Ovary (tissue), 3 donors: ENCODE measurements at regions not wholly inside any gene's neighbourhood (a gene's known extent, or its start where the extent isn't known, plus 50 kb on each side); places are given as distances from the start of the nearest gene placed in this dataset.

Experiments
- POLR2A ChIP-seq: fragments of 450-650 bp; IDR thresholded peaks from one replicate; pipeline ENCODE4 v1.6.1; 2017; ENCODE audit warnings: antibody characterized with exemption, mild to moderate bottlenecking, moderate library complexity
- TF ChIP-seq, protein P1 (sequence below), 3 donors: fragments of 450-650 bp in 2 of 3; fragments of 200-600 bp in 1 of 3; IDR thresholded peaks; one replicate each; pipeline versions ENCODE4 v1.5.1 to v1.8.0; 2016 to 2022; ENCODE audit warnings: antibody characterized with exemption in 3 of 3, mild to moderate bottlenecking in 1 of 3
- donor health status: DM: no; HTN: no; CAD: no.

DNA sequence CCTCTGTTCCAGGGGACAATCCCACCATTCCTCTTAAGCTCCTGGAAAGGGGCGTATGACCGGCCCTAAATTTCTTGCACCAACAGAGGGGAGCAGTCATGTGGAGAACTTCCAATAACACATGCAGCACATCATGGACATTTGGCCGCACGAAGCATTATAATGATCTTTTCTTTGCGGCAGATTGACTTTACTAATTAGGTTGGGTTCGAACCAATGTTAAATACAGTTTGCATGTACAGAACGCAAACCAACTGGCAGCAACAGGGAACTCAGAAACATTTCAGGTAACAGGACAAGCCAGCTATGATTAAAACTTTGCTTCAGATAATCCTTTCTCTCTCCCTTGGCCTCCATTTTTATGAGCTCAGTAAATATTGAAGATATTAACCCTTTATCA lies 100.8 kb upstream of the ADPGK start:
- TF ChIP-seq, protein P1, sequence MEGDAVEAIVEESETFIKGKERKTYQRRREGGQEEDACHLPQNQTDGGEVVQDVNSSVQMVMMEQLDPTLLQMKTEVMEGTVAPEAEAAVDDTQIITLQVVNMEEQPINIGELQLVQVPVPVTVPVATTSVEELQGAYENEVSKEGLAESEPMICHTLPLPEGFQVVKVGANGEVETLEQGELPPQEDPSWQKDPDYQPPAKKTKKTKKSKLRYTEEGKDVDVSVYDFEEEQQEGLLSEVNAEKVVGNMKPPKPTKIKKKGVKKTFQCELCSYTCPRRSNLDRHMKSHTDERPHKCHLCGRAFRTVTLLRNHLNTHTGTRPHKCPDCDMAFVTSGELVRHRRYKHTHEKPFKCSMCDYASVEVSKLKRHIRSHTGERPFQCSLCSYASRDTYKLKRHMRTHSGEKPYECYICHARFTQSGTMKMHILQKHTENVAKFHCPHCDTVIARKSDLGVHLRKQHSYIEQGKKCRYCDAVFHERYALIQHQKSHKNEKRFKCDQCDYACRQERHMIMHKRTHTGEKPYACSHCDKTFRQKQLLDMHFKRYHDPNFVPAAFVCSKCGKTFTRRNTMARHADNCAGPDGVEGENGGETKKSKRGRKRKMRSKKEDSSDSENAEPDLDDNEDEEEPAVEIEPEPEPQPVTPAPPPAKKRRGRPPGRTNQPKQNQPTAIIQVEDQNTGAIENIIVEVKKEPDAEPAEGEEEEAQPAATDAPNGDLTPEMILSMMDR (IDR thresholded peaks at IDR 0.05): no peak
- no peak for TF ChIP-seq POLR2A
